ENCODE measurements at regions not wholly inside any gene's neighbourhood (a gene's known extent, or its start where the extent isn't known, plus 50 kb on each side); places are given as distances from the start of the nearest gene placed in this dataset.

DNA sequence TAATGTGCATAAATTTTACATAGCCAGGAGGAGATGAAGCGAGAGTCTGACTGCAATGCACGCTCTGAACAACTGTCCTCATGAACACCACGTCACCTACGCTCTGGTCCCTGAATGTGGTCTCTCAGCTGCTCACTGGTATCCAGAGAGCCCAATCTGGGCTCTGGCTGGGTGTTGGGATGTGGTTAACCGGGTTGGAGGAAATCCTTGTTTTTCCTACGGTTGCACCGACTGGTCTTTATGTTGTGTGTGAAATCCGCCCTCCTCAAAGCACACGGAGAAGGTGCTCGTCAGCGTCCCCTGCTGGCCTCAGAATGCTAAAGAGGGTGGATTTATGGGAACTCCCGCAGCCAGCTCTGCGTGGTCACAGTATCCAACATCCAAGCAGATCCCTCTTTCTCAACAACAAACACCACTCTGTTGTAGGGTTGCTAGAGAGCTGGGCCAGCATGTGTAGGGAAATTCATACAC lies 51.8 kb upstream of the FAM89A start:
- no peak overlapping the region for H3K4me3 ChIP-seq (ENCODE audit: low read depth, low read length)
- TF ChIP-seq, protein P1, sequence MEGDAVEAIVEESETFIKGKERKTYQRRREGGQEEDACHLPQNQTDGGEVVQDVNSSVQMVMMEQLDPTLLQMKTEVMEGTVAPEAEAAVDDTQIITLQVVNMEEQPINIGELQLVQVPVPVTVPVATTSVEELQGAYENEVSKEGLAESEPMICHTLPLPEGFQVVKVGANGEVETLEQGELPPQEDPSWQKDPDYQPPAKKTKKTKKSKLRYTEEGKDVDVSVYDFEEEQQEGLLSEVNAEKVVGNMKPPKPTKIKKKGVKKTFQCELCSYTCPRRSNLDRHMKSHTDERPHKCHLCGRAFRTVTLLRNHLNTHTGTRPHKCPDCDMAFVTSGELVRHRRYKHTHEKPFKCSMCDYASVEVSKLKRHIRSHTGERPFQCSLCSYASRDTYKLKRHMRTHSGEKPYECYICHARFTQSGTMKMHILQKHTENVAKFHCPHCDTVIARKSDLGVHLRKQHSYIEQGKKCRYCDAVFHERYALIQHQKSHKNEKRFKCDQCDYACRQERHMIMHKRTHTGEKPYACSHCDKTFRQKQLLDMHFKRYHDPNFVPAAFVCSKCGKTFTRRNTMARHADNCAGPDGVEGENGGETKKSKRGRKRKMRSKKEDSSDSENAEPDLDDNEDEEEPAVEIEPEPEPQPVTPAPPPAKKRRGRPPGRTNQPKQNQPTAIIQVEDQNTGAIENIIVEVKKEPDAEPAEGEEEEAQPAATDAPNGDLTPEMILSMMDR (IDR thresholded peaks at IDR 0.05; ENCODE audit: borderline replicate concordance, insufficient read depth, low read depth, low read length) = peak; percentile 89

- TF ChIP-seq, protein P1 (IDR thresholded peaks at IDR 0.05; ENCODE audit: borderline replicate concordance, insufficient read depth, low read depth, low read length) = no peak
- H3K4me3 ChIP-seq (ENCODE audit: low read depth, low read length) = no peak overlapping the region
Observed at GRCh38 chr1:231091415-231091814, 51.4 kb upstream of the FAM89A start.

Data from GM12875 (cell line).